GM23338 (cell line): ENCODE measurements at regions not wholly inside any gene's neighbourhood (a gene's known extent, or its start where the extent isn't known, plus 50 kb on each side); places are given as distances from the start of the nearest gene placed in this dataset.

Source experiments
- ATAC-seq: fragments of 200-7000 bp; cut with Tn5 transposase; 3 replicates; pipeline ENCODE4 v1.9.1; 2020
- DNase-seq: peaks from one replicate; pipeline ENCODE4 v3.0.0-alpha.2; 2015; ENCODE audit warnings: low spot score
- H2AFZ ChIP-seq: fragments of 200-600 bp; sonication (generic); 2 replicates; pipeline ENCODE4 v1.8.0; 2016; ENCODE audit warnings: antibody characterized with exemption, mild to moderate bottlenecking, moderate library complexity
- H3F3A ChIP-seq: fragments of 200-600 bp; sonication (generic); replicated peaks from 2 replicates; pipeline ENCODE4 v1.8.0; 2017; ENCODE audit warnings: antibody characterized with exemption, mixed run types, low read depth
- H3K27ac ChIP-seq: fragments of 200-600 bp; sonication (generic); 2 replicates; pipeline ENCODE4 v1.6.1; 2016; ENCODE audit warnings: low read depth
- H3K27me3 ChIP-seq: fragments of 200-600 bp; sonication (generic); 2 replicates; pipeline ENCODE4 v1.8.0; 2016; ENCODE audit warnings: mild to moderate bottlenecking, mixed run types, moderate library complexity; ENCODE audit not compliant: insufficient read depth
- H3K36me3 ChIP-seq: fragments of 200-600 bp; sonication (generic); 2 replicates; pipeline ENCODE4 v1.8.0; 2016; ENCODE audit warnings: mild to moderate bottlenecking; ENCODE audit not compliant: insufficient read depth
- H3K4me1 ChIP-seq: fragments of 200-600 bp; sonication (generic); 2 replicates; pipeline ENCODE4 v1.8.0; 2016; ENCODE audit warnings: mild to moderate bottlenecking, moderate library complexity; ENCODE audit not compliant: insufficient read depth
- H3K4me2 ChIP-seq: fragments of 200-600 bp; sonication (generic); 2 replicates; pipeline ENCODE4 v1.7.1; 2017; ENCODE audit warnings: mixed run types
- H3K4me3 ChIP-seq: fragments of 200-600 bp; sonication (generic); 2 replicates; pipeline ENCODE4 v1.6.1; 2016; ENCODE audit warnings: mixed run types
- H3K79me2 ChIP-seq: fragments of 200-600 bp; sonication (generic); replicated peaks from 2 replicates; pipeline ENCODE4 v1.8.0; 2017; ENCODE audit warnings: mild to moderate bottlenecking; ENCODE audit not compliant: insufficient read depth
- H3K9me2 ChIP-seq: fragments of 200-600 bp; sonication (generic); 2 replicates; pipeline ENCODE4 v1.8.0; 2017; ENCODE audit not compliant: insufficient read depth
- H4K20me1 ChIP-seq: fragments of 200-600 bp; sonication (generic); replicated peaks from 2 replicates; pipeline ENCODE4 v1.8.0; 2017; ENCODE audit warnings: mild to moderate bottlenecking; ENCODE audit not compliant: insufficient read depth
- H3K27ac Mint-ChIP-seq: 2 replicates; pipeline ENCODE4 v1.8.0; 2020; ENCODE audit warnings: inconsistent platforms, mild to moderate bottlenecking, moderate library complexity, mixed read lengths
- H3K27me3 Mint-ChIP-seq: 3 replicates; pipeline ENCODE4 v1.8.0; 2022; ENCODE audit warnings: low read depth, mild to moderate bottlenecking, moderate library complexity, mixed read lengths, inconsistent platforms; ENCODE audit not compliant: insufficient read depth, poor library complexity
- H3K36me3 Mint-ChIP-seq: 3 replicates; pipeline ENCODE4 v1.8.0; 2021; ENCODE audit warnings: low read depth, mild to moderate bottlenecking, inconsistent platforms, moderate library complexity, mixed read lengths
- H3K4me1 Mint-ChIP-seq: 3 replicates; pipeline ENCODE4 v1.8.0; 2020; ENCODE audit warnings: mild to moderate bottlenecking, inconsistent platforms, mixed read lengths
- H3K4me3 Mint-ChIP-seq: 3 replicates; pipeline ENCODE4 v1.8.0; 2021; ENCODE audit warnings: moderate library complexity, mild to moderate bottlenecking, inconsistent platforms, mixed read lengths
- H3K9me3 Mint-ChIP-seq: 3 replicates; pipeline ENCODE4 v1.8.0; 2020; ENCODE audit warnings: moderate library complexity, mild to moderate bottlenecking, inconsistent platforms, mixed read lengths
- CREB1 ChIP-seq: fragments of 250-450 bp; sonication (Bioruptor Pico); IDR thresholded peaks from 2 replicates; pipeline ENCODE4 v1.5.0; 2020; ENCODE audit warnings: low read depth, mild to moderate bottlenecking, moderate library complexity
- EZH2 ChIP-seq: fragments of 200-600 bp; sonication (generic); IDR thresholded peaks from one replicate; pipeline ENCODE4 v1.8.0; 2017; ENCODE audit warnings: antibody characterized with exemption, mild to moderate bottlenecking, low read depth; ENCODE audit not compliant: unreplicated experiment
- JUNB ChIP-seq: IDR thresholded peaks from one replicate; pipeline ENCODE4 v1.6.1; 2016; ENCODE audit warnings: antibody characterized with exemption; ENCODE audit not compliant: unreplicated experiment
- NANOG ChIP-seq: IDR thresholded peaks from 2 replicates; pipeline ENCODE4 v1.6.1; 2016; ENCODE audit warnings: antibody characterized with exemption, borderline replicate concordance
- POLR2AphosphoS5 ChIP-seq: IDR thresholded peaks from 2 replicates; pipeline ENCODE4 v1.6.1; 2016; ENCODE audit warnings: antibody characterized with exemption, low read depth
- STAT1 ChIP-seq: IDR thresholded peaks from one replicate; pipeline ENCODE4 v1.6.1; 2016; ENCODE audit warnings: antibody characterized with exemption; ENCODE audit not compliant: unreplicated experiment
- ZNF114 ChIP-seq: fragments of 250-450 bp; sonication (Bioruptor Pico); IDR thresholded peaks from 2 replicates; pipeline ENCODE4 v1.5.0; 2020; ENCODE audit warnings: mild to moderate bottlenecking, moderate library complexity
- TF ChIP-seq, protein P1 (sequence below): IDR thresholded peaks from one replicate; pipeline ENCODE4 v1.6.1; 2018; ENCODE audit warnings: antibody characterized with exemption; ENCODE audit not compliant: unreplicated experiment
- TF ChIP-seq, protein P2 (sequence below): IDR thresholded peaks from 2 replicates; pipeline ENCODE4 v1.6.1; 2016; ENCODE audit warnings: antibody characterized with exemption
- TF ChIP-seq, protein P3 (sequence below), 2 experiments: fragments of 200-600 bp in 1 of 2; sonication (generic) in 1 of 2; conservative IDR thresholded peaks; 2 replicates each; pipeline versions ENCODE4 v1.5.1 to v1.6.1; 2016 to 2017; ENCODE audit warnings: antibody characterized with exemption in 2 of 2, low read depth in 2 of 2, mild to moderate bottlenecking in 2 of 2, moderate library complexity in 1 of 2

DNA sequence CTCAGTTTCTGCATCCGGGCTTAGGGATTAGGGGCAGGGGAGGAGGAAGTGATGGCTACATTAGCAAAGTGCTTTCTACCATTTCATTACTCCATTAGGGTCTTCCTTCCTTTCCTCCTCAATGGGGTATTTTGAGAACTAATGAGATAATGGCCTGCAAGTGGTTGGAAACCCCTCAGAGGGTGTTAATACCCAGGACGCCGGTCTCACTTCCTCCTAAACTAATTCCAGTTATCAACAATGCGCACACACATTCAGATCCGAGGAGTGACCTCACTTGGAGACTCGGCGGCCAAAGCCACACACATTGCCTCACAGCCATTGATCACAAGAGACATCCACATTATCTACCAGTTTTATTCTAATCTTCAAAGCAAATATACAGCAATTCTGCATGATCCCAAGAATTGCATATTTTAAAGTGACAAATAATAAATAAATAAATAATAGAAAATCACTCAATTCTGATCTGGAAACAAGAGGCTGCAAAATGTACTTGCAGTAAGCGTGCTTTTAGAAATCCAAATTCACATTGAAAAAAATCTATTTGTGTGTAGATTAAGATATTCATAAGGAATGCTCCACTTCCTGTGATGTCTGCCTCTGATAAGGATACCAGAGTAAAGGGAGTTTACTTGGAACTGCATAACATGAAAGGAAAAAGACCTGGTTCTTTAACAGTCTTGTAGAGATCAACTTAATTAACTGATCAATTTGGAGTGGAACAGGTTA, 329.1 kb downstream of the FBXW7 start:
- H3F3A ChIP-seq: no peaks in the 10 kb centered on the region
- no peaks in the 10 kb centered on the region for H3K36me3 ChIP-seq
- Mint-ChIP-seq H3K27me3 (peaks cover 2% of the 10 kb centered on the region), H3K27ac (0 out of 2 replicates have a peak overlapping the region, but pooled peaks have one; percentile 20), H3K4me1 (peaks cover 20% of the 10 kb centered on the region), H3K4me3 (no peak overlapping the region), H3K9me3 (no peaks in the 10 kb centered on the region), H3K36me3 (no peaks in the 10 kb centered on the region)
- ATAC-seq: no peak
- DNase-seq: no peak
- no peak for TF ChIP-seq STAT1
- TF ChIP-seq CREB1 (CRISPR knock-in tag): no peak
- TF ChIP-seq, protein P1, sequence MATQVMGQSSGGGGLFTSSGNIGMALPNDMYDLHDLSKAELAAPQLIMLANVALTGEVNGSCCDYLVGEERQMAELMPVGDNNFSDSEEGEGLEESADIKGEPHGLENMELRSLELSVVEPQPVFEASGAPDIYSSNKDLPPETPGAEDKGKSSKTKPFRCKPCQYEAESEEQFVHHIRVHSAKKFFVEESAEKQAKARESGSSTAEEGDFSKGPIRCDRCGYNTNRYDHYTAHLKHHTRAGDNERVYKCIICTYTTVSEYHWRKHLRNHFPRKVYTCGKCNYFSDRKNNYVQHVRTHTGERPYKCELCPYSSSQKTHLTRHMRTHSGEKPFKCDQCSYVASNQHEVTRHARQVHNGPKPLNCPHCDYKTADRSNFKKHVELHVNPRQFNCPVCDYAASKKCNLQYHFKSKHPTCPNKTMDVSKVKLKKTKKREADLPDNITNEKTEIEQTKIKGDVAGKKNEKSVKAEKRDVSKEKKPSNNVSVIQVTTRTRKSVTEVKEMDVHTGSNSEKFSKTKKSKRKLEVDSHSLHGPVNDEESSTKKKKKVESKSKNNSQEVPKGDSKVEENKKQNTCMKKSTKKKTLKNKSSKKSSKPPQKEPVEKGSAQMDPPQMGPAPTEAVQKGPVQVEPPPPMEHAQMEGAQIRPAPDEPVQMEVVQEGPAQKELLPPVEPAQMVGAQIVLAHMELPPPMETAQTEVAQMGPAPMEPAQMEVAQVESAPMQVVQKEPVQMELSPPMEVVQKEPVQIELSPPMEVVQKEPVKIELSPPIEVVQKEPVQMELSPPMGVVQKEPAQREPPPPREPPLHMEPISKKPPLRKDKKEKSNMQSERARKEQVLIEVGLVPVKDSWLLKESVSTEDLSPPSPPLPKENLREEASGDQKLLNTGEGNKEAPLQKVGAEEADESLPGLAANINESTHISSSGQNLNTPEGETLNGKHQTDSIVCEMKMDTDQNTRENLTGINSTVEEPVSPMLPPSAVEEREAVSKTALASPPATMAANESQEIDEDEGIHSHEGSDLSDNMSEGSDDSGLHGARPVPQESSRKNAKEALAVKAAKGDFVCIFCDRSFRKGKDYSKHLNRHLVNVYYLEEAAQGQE: no peak
- TF ChIP-seq, protein P2, sequence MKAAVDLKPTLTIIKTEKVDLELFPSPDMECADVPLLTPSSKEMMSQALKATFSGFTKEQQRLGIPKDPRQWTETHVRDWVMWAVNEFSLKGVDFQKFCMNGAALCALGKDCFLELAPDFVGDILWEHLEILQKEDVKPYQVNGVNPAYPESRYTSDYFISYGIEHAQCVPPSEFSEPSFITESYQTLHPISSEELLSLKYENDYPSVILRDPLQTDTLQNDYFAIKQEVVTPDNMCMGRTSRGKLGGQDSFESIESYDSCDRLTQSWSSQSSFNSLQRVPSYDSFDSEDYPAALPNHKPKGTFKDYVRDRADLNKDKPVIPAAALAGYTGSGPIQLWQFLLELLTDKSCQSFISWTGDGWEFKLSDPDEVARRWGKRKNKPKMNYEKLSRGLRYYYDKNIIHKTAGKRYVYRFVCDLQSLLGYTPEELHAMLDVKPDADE: no peak
- no peak for TF ChIP-seq ZNF114 (CRISPR knock-in tag)
- TF ChIP-seq POLR2AphosphoS5: no peak
- no peak for TF ChIP-seq JUNB
- TF ChIP-seq NANOG: no peak
- TF ChIP-seq, protein P3, sequence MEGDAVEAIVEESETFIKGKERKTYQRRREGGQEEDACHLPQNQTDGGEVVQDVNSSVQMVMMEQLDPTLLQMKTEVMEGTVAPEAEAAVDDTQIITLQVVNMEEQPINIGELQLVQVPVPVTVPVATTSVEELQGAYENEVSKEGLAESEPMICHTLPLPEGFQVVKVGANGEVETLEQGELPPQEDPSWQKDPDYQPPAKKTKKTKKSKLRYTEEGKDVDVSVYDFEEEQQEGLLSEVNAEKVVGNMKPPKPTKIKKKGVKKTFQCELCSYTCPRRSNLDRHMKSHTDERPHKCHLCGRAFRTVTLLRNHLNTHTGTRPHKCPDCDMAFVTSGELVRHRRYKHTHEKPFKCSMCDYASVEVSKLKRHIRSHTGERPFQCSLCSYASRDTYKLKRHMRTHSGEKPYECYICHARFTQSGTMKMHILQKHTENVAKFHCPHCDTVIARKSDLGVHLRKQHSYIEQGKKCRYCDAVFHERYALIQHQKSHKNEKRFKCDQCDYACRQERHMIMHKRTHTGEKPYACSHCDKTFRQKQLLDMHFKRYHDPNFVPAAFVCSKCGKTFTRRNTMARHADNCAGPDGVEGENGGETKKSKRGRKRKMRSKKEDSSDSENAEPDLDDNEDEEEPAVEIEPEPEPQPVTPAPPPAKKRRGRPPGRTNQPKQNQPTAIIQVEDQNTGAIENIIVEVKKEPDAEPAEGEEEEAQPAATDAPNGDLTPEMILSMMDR (conservative IDR thresholded peaks at IDR 0.05; ENCODE audit: low read depth in 2 of 2): no peak
- TF ChIP-seq EZH2: no peak
- H3K9me2 ChIP-seq: peaks cover 4% of the 10 kb centered on the region; the same call in 1 of the 2 replicates
- peak overlapping the region; percentile 97 for H2AFZ ChIP-seq
- H3K27me3 ChIP-seq: no peaks in the 10 kb centered on the region
- no peaks in the 10 kb centered on the region for H3K79me2 ChIP-seq
- no peak overlapping the region for H3K4me3 ChIP-seq
- H3K4me1 ChIP-seq: peaks cover 14% of the 10 kb centered on the region
- H3K27ac ChIP-seq: no peak overlapping the region
- peak overlapping the region; percentile 58; the same call in 1 of the 2 replicates for H3K4me2 ChIP-seq
- H4K20me1 ChIP-seq: no peaks in the 10 kb centered on the region
